ENCODE measurements at regions not wholly inside any gene's neighbourhood (a gene's known extent, or its start where the extent isn't known, plus 50 kb on each side); places are given as distances from the start of the nearest gene placed in this dataset.
A peak's percentile ranks its signal among the peaks of the same experiment; 100 is the strongest.

- H2AK9ac ChIP-seq (replicated peaks; ENCODE audit: low read depth, low read length, poor library complexity), result no peak overlapping the region
- DNase-seq, result no peak
- H2BK5ac ChIP-seq (ENCODE audit: low read depth, low read length, poor library complexity, severe bottlenecking), result no peak overlapping the region
- dilution Hi-C loops (cut with HindIII; ENCODE audit: low sequenced_read_pairs, unreplicated experiment), result no loop called here
- no peaks in the 10 kb centered on the region for H3K79me1 ChIP-seq (ENCODE audit: low read depth in 1 of 2, low read length in 2 of 2)
- H2BK20ac ChIP-seq (ENCODE audit: low read depth, low read length), result no peak overlapping the region
- TF ChIP-seq MXI1 (IDR thresholded peaks at IDR 0.05; ENCODE audit: borderline replicate concordance, low read depth, low read length) (no peak), USF2 (IDR thresholded peaks at IDR 0.05; ENCODE audit: low read depth, low read length) (no peak), BHLHE40 (IDR thresholded peaks at IDR 0.05; ENCODE audit: low read depth, low read length) (no peak), MAFK (IDR thresholded peaks at IDR 0.05; ENCODE audit: low read depth, low read length) (no peak), NFE2L2 (IDR thresholded peaks at IDR 0.05; ENCODE audit: low read depth, low read length) (no peak), CTCF (conservative IDR thresholded peaks at IDR 0.05; ENCODE audit: low read depth, low read length) (no peak), FOS (IDR thresholded peaks at IDR 0.05; ENCODE audit: low read depth, low read length) (no peak), SMC3 (IDR thresholded peaks at IDR 0.05; ENCODE audit: low read depth, low read length) (no peak), POLR2A (IDR thresholded peaks at IDR 0.05; ENCODE audit: low read depth, low read length) (no peak), CHD1 (IDR thresholded peaks at IDR 0.05; ENCODE audit: low read depth, low read length) (no peak), MAZ (IDR thresholded peaks at IDR 0.05; ENCODE audit: borderline replicate concordance, low read depth, low read length) (no peak)
- H3K18ac ChIP-seq (ENCODE audit: low read depth, low read length), result no peak overlapping the region
- no peak overlapping the region for H3K23ac ChIP-seq (ENCODE audit: low read depth, low read length)
- H3K14ac ChIP-seq (replicated peaks; ENCODE audit: low read depth, low read length), result no peak overlapping the region
- no peaks in the 10 kb centered on the region for H4K20me1 ChIP-seq (ENCODE audit: insufficient read depth, low read length)
- H2AK5ac ChIP-seq (ENCODE audit: low read depth, low read length), result no peak overlapping the region
- ATAC-seq (ENCODE audit: low read depth), result no peak
- no peak overlapping the region for H4K5ac ChIP-seq (ENCODE audit: low read depth, low read length)
- no peak overlapping the region for H4K91ac ChIP-seq (ENCODE audit: insufficient read depth, low read depth, low read length)
- no peak overlapping the region for H4K8ac ChIP-seq (ENCODE audit: low read depth in 2 of 2, low read length in 2 of 2)
- no peaks in the 10 kb centered on the region for H3K9me3 ChIP-seq (ENCODE audit: control insufficient read depth, insufficient read depth, low read length)
- H2BK15ac ChIP-seq (ENCODE audit: low read depth, low read length), result no peak overlapping the region
- no TSS peak for BruUV-seq (replicated peaks)
- H3K4me2 ChIP-seq (ENCODE audit: low read depth, low read length), result no peak overlapping the region
- ChIA-PET CTCF (no interaction called here), POLR2A (ENCODE audit: unreplicated experiment) (no interaction called here)
- no peaks in the 10 kb centered on the region for H3K36me3 ChIP-seq (ENCODE audit: control insufficient read depth, insufficient read depth, low read length)
- in situ Hi-C loops (cut with MboI; ENCODE audit: low sequenced_read_pairs), result no loop called here
- no peak overlapping the region for H3K4ac ChIP-seq (ENCODE audit: low read depth, low read length)
- H3K27me3 ChIP-seq (ENCODE audit: control insufficient read depth, insufficient read depth, low read length), result peaks cover 79% of the 10 kb centered on the region
- H2BK120ac ChIP-seq (ENCODE audit: low read depth, low read length), result no peak overlapping the region
- H3K4me3 ChIP-seq (ENCODE audit: insufficient read depth, low read depth, low read length), result no peak overlapping the region
- H3K9ac ChIP-seq (ENCODE audit: low read depth, low read length), result no peak overlapping the region
- peak overlapping the region; percentile 23 for H2AFZ ChIP-seq (replicated peaks; ENCODE audit: low read length, poor library complexity)
- WGBS, 2 experiments (ENCODE audit: extremely low coverage in 2 of 2, insufficient read length in 1 of 2), result 38% methylated on average over 6 of the region's 47 CpGs; no CpG with 5 or more reads in 1 of the 2 experiments
- no peaks in the 10 kb centered on the region for H3K4me1 ChIP-seq (ENCODE audit: control insufficient read depth, insufficient read depth, low read length)
- intact Hi-C loops (cut with micrococcal nuclease), result no loop called here
- no peaks in the 10 kb centered on the region for H3K9me1 ChIP-seq (ENCODE audit: insufficient read depth, low read length)
- H3K27ac ChIP-seq (ENCODE audit: insufficient read depth, low read length), result no peak overlapping the region
- no peak overlapping the region for H3K56ac ChIP-seq (ENCODE audit: extremely low read depth, insufficient read depth, low read length)
Measured at GRCh38 chr20:62551407-62552323, 75.9 kb upstream of the GATA5 start.

Measured in IMR-90 (cell line).